Stomach (tissue), 4 donors: ENCODE measurements at regions not wholly inside any gene's neighbourhood (a gene's known extent, or its start where the extent isn't known, plus 50 kb on each side); places are given as distances from the start of the nearest gene placed in this dataset.
"Not testable (repeated sequence)": the region's sequence is repeated elsewhere in the genome, so short reads cannot be mapped to it uniquely, and the experiment has no call there.

Source experiments
- EP300 ChIP-seq: sonication (generic); formaldehyde crosslinking; IDR thresholded peaks from one replicate; pipeline ENCODE4 v1.6.1; 2017; ENCODE audit warnings: antibody characterized with exemption
- TF ChIP-seq, protein P1 (sequence below), 7 experiments: fragments of 450-650 bp in 4 of 7; fragments of 200-600 bp in 3 of 7; sonication (generic) in 3 of 7; IDR thresholded peaks; one replicate each; pipeline ENCODE4 v1.5.1; 2016 to 2019; ENCODE audit warnings: antibody characterized with exemption in 7 of 7, control low read depth in 2 of 7, mild to moderate bottlenecking in 1 of 7

DNA sequence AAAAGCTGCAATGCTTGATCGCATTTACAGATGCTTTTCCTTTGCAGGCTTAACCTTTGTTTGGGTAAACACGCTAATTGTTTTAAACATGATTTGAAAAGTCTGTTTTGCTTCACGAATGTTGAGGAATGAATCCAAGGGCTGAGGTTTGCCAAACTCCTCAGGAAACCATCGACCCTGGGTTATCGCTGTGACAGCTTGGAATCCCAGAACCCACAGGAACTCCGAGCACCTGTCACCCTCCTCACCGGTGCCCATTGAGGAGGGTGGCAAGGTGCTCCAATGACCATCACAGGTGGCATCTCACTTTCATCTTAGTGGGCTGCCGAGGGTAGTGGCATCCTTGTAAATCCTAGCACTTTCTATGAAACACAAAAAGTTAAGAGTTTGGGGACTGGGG, 4498.5 kb upstream of the OR11H1 start:
- not testable (repeated sequence) for TF ChIP-seq EP300
- TF ChIP-seq, protein P1, sequence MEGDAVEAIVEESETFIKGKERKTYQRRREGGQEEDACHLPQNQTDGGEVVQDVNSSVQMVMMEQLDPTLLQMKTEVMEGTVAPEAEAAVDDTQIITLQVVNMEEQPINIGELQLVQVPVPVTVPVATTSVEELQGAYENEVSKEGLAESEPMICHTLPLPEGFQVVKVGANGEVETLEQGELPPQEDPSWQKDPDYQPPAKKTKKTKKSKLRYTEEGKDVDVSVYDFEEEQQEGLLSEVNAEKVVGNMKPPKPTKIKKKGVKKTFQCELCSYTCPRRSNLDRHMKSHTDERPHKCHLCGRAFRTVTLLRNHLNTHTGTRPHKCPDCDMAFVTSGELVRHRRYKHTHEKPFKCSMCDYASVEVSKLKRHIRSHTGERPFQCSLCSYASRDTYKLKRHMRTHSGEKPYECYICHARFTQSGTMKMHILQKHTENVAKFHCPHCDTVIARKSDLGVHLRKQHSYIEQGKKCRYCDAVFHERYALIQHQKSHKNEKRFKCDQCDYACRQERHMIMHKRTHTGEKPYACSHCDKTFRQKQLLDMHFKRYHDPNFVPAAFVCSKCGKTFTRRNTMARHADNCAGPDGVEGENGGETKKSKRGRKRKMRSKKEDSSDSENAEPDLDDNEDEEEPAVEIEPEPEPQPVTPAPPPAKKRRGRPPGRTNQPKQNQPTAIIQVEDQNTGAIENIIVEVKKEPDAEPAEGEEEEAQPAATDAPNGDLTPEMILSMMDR (IDR thresholded peaks at IDR 0.05) = not testable (repeated sequence)
